Common myeloid progenitor, CD34-positive (primary cell): ENCODE measurements at regions not wholly inside any gene's neighbourhood (a gene's known extent, or its start where the extent isn't known, plus 50 kb on each side); places are given as distances from the start of the nearest gene placed in this dataset.
"Not testable (repeated sequence)": the region's sequence is repeated elsewhere in the genome, so short reads cannot be mapped to it uniquely, and the experiment has no call there.

ENCODE experiments used
- CTCF ChIA-PET: fragments of 350-600 bp; sonication (Branson Sonifier 250); formaldehyde crosslinking; loops from one replicate; lab custom pipeline; 2021; ENCODE audit warnings: antibody characterized with exemption; lab: Charles Lee
- POLR2A ChIA-PET: fragments of 350-600 bp; sonication (Branson Sonifier 250); formaldehyde crosslinking; loops from one replicate; lab custom pipeline; 2021; ENCODE audit warnings: antibody characterized with exemption; lab: Charles Lee
- DNase-seq, 3 donors: peaks; one replicate each; pipeline versions ENCODE4 v3.0.0 to v3.0.0-alpha.2; 2013
- H3K27ac ChIP-seq, 2 experiments: 1 replicate in 1 of 2; 2 replicates in 1 of 2; pipeline ENCODE4 v1.7.0; 2013; ENCODE audit warnings: inconsistent platforms in 2 of 2, low read length in 2 of 2, mild to moderate bottlenecking in 2 of 2, low read depth in 1 of 2, moderate library complexity in 1 of 2; ENCODE audit not compliant: severe bottlenecking in 2 of 2, insufficient read depth in 1 of 2, poor library complexity in 1 of 2
- H3K27me3 ChIP-seq, 5 experiments: replicated peaks in 2 of 5; 1 replicate in 3 of 5; 2 replicates in 2 of 5; pipeline versions ENCODE4 v1.6.1 to v1.7.0; 2013; ENCODE audit warnings: low read length in 4 of 5, mild to moderate bottlenecking in 2 of 5, moderate library complexity in 2 of 5, inconsistent platforms in 1 of 5; ENCODE audit not compliant: insufficient read depth in 5 of 5, control insufficient read depth in 4 of 5
- H3K36me3 ChIP-seq, 4 experiments: 1 replicate in 2 of 4; 2 replicates in 2 of 4; pipeline versions ENCODE4 v1.6.1 to v1.7.0; 2013; ENCODE audit warnings: low read length in 3 of 4, control low read depth in 1 of 4, mild to moderate bottlenecking in 1 of 4; ENCODE audit not compliant: control insufficient read depth in 4 of 4, insufficient read depth in 4 of 4
- H3K4me1 ChIP-seq, 4 experiments: 1 replicate in 3 of 4; 2 replicates in 1 of 4; pipeline versions ENCODE4 v1.6.1 to v1.7.1; 2013; ENCODE audit warnings: low read length in 3 of 4, mild to moderate bottlenecking in 3 of 4, control low read depth in 1 of 4, inconsistent platforms in 1 of 4, moderate library complexity in 1 of 4; ENCODE audit not compliant: control insufficient read depth in 4 of 4, insufficient read depth in 4 of 4; ENCODE audit errors: control extremely low read depth in 1 of 4
- H3K4me3 ChIP-seq, 7 experiments: 1 replicate in 4 of 7; 2 replicates in 3 of 7; pipeline versions ENCODE4 v1.5.1 to v1.7.0; 2013; ENCODE audit warnings: mild to moderate bottlenecking in 7 of 7, low read length in 6 of 7, moderate library complexity in 6 of 7, inconsistent platforms in 2 of 7, low read depth in 2 of 7, control low read depth in 1 of 7; ENCODE audit not compliant: insufficient read depth in 4 of 7, control insufficient read depth in 1 of 7; ENCODE audit errors: extremely low read depth in 1 of 7
- H3K9me3 ChIP-seq, 5 experiments: 1 replicate in 4 of 5; 2 replicates in 1 of 5; pipeline versions ENCODE4 v1.6.1 to v1.7.1; 2013; ENCODE audit warnings: low read length in 4 of 5, mild to moderate bottlenecking in 2 of 5, inconsistent platforms in 1 of 5, low read depth in 1 of 5, moderate library complexity in 1 of 5; ENCODE audit not compliant: control insufficient read depth in 4 of 5, insufficient read depth in 2 of 5; ENCODE audit errors: control extremely low read depth in 1 of 5
- WGBS: methylation state at CpG from one replicate; pipeline ENCODE4 v1.1.5; 2013; ENCODE audit not compliant: insufficient coverage; 5-methylcytosine and 5-hydroxymethylcytosine counted together

GRCh38 chr10:83516788-83517187 is 622.5 kb upstream of the GHITM start:
- Histone ChIP-seq H3K27ac (no peak overlapping the region), H3K27me3 (no peaks in the 10 kb centered on the region), H3K36me3 (no peaks in the 10 kb centered on the region), H3K4me1 (no peaks in the 10 kb centered on the region), H3K9me3 (no peaks in the 10 kb centered on the region), H3K4me3 (no peak overlapping the region)
- 93% methylated on average over 3 of the region's 4 CpGs for WGBS
- no peak for DNase-seq
- ChIA-PET CTCF (no interaction called here), POLR2A (no interaction called here)

- DNase-seq: no peak
- no CpG with 5 or more reads among the region's 1 CpG for WGBS
Observed at GRCh38 chr10:83517456-83517855, 621.9 kb upstream of the GHITM start.

GRCh38 chr10:83518779-83519178 is 620.5 kb upstream of the GHITM start:
- Histone ChIP-seq H3K36me3 (no peaks in the 10 kb centered on the region), H3K4me3 (no peak overlapping the region), H3K4me1 (no peaks in the 10 kb centered on the region), H3K9me3 (no peaks in the 10 kb centered on the region), H3K27ac (no peak overlapping the region), H3K27me3 (no peaks in the 10 kb centered on the region)
- no peak for DNase-seq
- ChIA-PET POLR2A (no interaction called here), CTCF (no interaction called here)
- WGBS: 95% methylated on average over 2 of the region's 4 CpGs

More at GRCh38 chr10:83517456-83517855, 621.9 kb upstream of the GHITM start:
- no peak overlapping the region for H3K27ac ChIP-seq
- H3K36me3 ChIP-seq: no peaks in the 10 kb centered on the region
- no peaks in the 10 kb centered on the region for H3K9me3 ChIP-seq
- ChIA-PET CTCF (no interaction called here), POLR2A (no interaction called here)
- no peaks in the 10 kb centered on the region for H3K4me1 ChIP-seq
- H3K4me3 ChIP-seq: no peak overlapping the region
- H3K27me3 ChIP-seq: no peaks in the 10 kb centered on the region

- H3K9me3 ChIP-seq, H3K27me3 ChIP-seq, DNase-seq, H3K36me3 ChIP-seq, POLR2A ChIA-PET, H3K4me1 ChIP-seq, H3K27ac ChIP-seq, H3K4me3 ChIP-seq, CTCF ChIA-PET: not testable (repeated sequence)
- WGBS: 84% methylated on average over 8 of the region's 11 CpGs
Observed at GRCh38 chr10:83520386-83520785, 618.9 kb upstream of the GHITM start.

- H3K4me3 ChIP-seq: no peak overlapping the region
- H3K9me3 ChIP-seq: peaks cover 0 to 10% (median 2%) of the 10 kb centered on the region in 5 experiments
- no peak for DNase-seq
- no peaks in the 10 kb centered on the region for H3K4me1 ChIP-seq
- POLR2A ChIA-PET: no interaction called here
- no peak overlapping the region for H3K27ac ChIP-seq
- CTCF ChIA-PET: no interaction called here
- H3K36me3 ChIP-seq: no peaks in the 10 kb centered on the region
- no peaks in the 10 kb centered on the region for H3K27me3 ChIP-seq
Observed at GRCh38 chr10:83522456-83522855, 616.9 kb upstream of the GHITM start.

GRCh38 chr10:83522881-83523386 is 616.4 kb upstream of the GHITM start:
- Histone ChIP-seq H3K27ac (no peak overlapping the region), H3K4me1 (no peaks in the 10 kb centered on the region), H3K36me3 (no peaks in the 10 kb centered on the region), H3K4me3 (no peak overlapping the region), H3K27me3 (no peaks in the 10 kb centered on the region), H3K9me3 (peaks cover 0 to 11% (median 3%) of the 10 kb centered on the region in 5 experiments)
- WGBS: 93% methylated on average over 2 of the region's 3 CpGs
- CTCF ChIA-PET: no interaction called here
- no peak for DNase-seq
- POLR2A ChIA-PET: no interaction called here

GRCh38 chr10:83527934-83528333 is 611.4 kb upstream of the GHITM start:
- CTCF ChIA-PET: no interaction called here
- H3K4me1 ChIP-seq: no peaks in the 10 kb centered on the region
- POLR2A ChIA-PET: no interaction called here
- DNase-seq: no peak
- peaks cover 0 to 11% (median 4%) of the 10 kb centered on the region in 5 experiments for H3K9me3 ChIP-seq
- H3K27me3 ChIP-seq: no peaks in the 10 kb centered on the region
- no peak overlapping the region for H3K4me3 ChIP-seq
- no peak overlapping the region for H3K27ac ChIP-seq
- no peaks in the 10 kb centered on the region for H3K36me3 ChIP-seq
